ENCODE measurements at regions not wholly inside any gene's neighbourhood (a gene's known extent, or its start where the extent isn't known, plus 50 kb on each side); places are given as distances from the start of the nearest gene placed in this dataset.

DNA sequence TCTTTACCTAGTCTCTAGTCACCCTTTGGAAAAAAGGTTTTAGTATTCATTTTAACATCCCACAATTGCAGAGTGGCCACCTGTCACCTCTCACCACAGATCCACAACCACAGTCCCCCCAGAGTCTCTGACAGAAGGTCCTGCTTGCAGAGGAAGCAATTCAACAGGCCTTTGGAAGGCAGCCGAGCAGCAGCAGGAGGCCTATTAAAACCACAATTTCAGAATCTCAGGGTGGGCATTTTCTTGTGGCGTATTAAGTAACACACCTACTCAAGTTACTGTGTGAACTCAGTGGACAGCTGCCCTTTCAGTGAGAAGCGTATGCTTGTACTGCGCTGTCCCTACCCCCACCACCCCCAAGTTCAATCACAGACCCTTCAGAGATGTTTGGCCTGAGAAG lies 234.0 kb upstream of the HMGA2 start:
- TF ChIP-seq EZH2 (optimal IDR thresholded peaks at IDR 0.05; ENCODE audit: low read depth, low read length) (no peak), EZH2phosphoT487 (IDR thresholded peaks at IDR 0.05; ENCODE audit: low read length) (no peak)
- TF ChIP-seq, protein P1, sequence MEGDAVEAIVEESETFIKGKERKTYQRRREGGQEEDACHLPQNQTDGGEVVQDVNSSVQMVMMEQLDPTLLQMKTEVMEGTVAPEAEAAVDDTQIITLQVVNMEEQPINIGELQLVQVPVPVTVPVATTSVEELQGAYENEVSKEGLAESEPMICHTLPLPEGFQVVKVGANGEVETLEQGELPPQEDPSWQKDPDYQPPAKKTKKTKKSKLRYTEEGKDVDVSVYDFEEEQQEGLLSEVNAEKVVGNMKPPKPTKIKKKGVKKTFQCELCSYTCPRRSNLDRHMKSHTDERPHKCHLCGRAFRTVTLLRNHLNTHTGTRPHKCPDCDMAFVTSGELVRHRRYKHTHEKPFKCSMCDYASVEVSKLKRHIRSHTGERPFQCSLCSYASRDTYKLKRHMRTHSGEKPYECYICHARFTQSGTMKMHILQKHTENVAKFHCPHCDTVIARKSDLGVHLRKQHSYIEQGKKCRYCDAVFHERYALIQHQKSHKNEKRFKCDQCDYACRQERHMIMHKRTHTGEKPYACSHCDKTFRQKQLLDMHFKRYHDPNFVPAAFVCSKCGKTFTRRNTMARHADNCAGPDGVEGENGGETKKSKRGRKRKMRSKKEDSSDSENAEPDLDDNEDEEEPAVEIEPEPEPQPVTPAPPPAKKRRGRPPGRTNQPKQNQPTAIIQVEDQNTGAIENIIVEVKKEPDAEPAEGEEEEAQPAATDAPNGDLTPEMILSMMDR (IDR thresholded peaks at IDR 0.05; ENCODE audit: low read length) = no peak

Data from MM.1S (cell line).